ENCODE measurements at regions not wholly inside any gene's neighbourhood (a gene's known extent, or its start where the extent isn't known, plus 50 kb on each side); places are given as distances from the start of the nearest gene placed in this dataset.

DNA sequence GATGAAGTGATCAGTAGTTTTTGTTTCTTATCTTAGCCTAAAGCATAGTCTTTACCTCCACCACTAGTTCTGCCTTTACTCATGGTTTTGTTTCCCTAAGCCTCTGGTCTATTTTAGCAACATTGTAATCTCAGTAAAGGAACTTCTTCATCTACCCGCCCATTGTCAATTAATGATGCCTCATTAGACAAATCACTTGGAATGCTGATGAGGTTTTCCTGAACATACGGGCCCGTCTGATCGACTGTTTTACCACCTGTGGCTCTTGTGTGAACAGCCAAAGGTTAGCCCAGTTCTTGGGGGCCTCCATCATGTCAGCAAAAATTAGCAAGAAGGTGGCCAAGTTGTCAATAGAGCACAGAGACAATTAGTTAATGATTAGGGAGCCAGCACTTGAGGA, 470.1 kb upstream of the ARRDC4 start:
- TF ChIP-seq, protein P1, sequence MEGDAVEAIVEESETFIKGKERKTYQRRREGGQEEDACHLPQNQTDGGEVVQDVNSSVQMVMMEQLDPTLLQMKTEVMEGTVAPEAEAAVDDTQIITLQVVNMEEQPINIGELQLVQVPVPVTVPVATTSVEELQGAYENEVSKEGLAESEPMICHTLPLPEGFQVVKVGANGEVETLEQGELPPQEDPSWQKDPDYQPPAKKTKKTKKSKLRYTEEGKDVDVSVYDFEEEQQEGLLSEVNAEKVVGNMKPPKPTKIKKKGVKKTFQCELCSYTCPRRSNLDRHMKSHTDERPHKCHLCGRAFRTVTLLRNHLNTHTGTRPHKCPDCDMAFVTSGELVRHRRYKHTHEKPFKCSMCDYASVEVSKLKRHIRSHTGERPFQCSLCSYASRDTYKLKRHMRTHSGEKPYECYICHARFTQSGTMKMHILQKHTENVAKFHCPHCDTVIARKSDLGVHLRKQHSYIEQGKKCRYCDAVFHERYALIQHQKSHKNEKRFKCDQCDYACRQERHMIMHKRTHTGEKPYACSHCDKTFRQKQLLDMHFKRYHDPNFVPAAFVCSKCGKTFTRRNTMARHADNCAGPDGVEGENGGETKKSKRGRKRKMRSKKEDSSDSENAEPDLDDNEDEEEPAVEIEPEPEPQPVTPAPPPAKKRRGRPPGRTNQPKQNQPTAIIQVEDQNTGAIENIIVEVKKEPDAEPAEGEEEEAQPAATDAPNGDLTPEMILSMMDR (conservative IDR thresholded peaks at IDR 0.05 in 1 of 2, IDR thresholded peaks at IDR 0.05 in 1 of 2; ENCODE audit: low read depth in 1 of 2, low read length in 2 of 2) = no peak
- TF ChIP-seq EZH2 (IDR thresholded peaks at IDR 0.05; ENCODE audit: low read length, missing control alignments) = no peak

Data from fibroblast of lung (primary cell).